ENCODE measurements at regions not wholly inside any gene's neighbourhood (a gene's known extent, or its start where the extent isn't known, plus 50 kb on each side); places are given as distances from the start of the nearest gene placed in this dataset.

DNA sequence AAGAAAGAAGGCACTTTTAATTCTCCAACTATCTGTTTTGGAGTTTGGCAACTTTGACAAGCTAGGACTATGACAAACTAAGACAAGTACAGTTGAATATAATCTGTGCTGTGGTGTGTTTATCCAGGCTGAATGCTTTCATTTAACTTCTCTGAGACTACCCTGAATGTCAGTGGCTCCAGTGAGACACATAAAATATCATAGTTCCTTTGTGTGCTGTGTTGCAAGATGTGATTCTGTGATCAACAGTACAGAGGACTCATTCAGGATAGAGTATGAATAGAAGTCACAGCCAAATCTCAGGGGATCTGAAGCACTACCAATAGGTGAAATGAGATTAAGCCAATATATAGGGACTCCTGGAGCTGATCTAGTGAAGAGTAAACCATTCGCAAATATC, 876.9 kb upstream of the FBXO33 start:
- H3K27ac ChIP-seq: no peak overlapping the region
- TF ChIP-seq, protein P1, sequence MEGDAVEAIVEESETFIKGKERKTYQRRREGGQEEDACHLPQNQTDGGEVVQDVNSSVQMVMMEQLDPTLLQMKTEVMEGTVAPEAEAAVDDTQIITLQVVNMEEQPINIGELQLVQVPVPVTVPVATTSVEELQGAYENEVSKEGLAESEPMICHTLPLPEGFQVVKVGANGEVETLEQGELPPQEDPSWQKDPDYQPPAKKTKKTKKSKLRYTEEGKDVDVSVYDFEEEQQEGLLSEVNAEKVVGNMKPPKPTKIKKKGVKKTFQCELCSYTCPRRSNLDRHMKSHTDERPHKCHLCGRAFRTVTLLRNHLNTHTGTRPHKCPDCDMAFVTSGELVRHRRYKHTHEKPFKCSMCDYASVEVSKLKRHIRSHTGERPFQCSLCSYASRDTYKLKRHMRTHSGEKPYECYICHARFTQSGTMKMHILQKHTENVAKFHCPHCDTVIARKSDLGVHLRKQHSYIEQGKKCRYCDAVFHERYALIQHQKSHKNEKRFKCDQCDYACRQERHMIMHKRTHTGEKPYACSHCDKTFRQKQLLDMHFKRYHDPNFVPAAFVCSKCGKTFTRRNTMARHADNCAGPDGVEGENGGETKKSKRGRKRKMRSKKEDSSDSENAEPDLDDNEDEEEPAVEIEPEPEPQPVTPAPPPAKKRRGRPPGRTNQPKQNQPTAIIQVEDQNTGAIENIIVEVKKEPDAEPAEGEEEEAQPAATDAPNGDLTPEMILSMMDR (conservative IDR thresholded peaks at IDR 0.05): no peak

DNA sequence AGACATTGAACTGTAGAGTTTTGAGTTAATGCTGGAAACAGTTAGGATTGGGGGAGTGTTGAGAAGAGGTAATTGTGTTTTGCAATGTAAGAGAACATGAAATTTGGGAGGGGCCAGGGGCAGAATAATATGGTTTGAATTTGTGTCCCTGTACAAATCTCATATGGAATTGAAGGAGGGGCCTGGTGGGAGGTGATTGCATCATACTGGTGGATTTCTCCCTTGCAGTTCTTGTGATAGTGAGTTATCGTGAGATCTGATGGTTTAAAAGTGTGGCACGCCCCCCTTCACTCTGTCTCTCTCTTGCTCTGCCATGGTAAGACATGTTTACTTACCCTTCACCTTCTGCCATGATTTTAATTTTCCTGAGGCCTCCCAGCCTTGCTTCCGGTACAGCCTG, 876.0 kb upstream of the FBXO33 start:
- no peak overlapping the region for H3K27ac ChIP-seq
- TF ChIP-seq, protein P1 (conservative IDR thresholded peaks at IDR 0.05): no peak

GRCh38 chr14:40296821-40297220, 864.6 kb upstream of the FBXO33 start:
- H3K27ac ChIP-seq: no peak overlapping the region
- TF ChIP-seq, protein P1 (conservative IDR thresholded peaks at IDR 0.05): no peak

GRCh38 chr14:40292664-40293063, 860.4 kb upstream of the FBXO33 start:
- H3K27ac ChIP-seq: no peak overlapping the region
- TF ChIP-seq, protein P1 (conservative IDR thresholded peaks at IDR 0.05): no peak

DNA sequence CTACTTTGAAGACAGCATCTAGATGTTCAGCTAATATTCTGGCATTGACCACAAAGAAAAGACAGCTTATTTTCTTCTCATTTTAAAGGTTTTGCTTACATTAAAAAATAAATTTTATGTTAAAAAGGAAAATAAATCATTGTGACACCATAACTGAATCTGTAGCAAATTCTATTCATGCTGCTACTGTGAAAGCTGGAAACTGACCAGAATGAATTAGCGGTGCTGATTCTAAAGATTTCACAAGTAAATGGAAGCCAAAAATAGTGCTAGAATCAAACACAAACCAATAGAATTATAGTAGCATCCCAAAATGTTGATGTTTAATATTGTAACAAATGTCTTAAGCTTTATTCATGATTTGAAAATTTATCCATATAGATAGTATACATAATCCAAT, 850.0 kb upstream of the FBXO33 start:
- TF ChIP-seq, protein P1 (conservative IDR thresholded peaks at IDR 0.05): no peak
- no peak overlapping the region for H3K27ac ChIP-seq

DNA sequence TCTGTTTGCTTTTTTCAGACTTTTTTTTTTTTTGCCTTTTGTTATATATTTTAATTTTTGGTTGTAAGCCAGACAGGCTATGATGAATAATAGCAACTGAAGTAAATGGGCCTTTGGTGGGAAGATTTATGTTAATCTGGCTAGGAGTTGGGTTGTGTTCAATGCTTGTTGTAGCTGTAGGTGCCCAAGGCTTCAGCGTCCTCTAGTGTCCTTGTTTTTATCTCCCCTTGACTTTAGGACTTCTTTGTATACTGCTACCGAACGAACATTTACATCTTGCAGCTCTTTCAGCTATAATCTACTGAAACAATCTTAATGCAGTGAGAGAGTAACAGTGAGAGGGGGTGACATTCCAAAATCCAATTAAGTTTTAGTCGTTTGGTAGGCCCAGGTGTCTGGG, 848.4 kb upstream of the FBXO33 start:
- TF ChIP-seq, protein P1 (conservative IDR thresholded peaks at IDR 0.05): peak; percentile 58
- H3K27ac ChIP-seq: no peak overlapping the region

DNA sequence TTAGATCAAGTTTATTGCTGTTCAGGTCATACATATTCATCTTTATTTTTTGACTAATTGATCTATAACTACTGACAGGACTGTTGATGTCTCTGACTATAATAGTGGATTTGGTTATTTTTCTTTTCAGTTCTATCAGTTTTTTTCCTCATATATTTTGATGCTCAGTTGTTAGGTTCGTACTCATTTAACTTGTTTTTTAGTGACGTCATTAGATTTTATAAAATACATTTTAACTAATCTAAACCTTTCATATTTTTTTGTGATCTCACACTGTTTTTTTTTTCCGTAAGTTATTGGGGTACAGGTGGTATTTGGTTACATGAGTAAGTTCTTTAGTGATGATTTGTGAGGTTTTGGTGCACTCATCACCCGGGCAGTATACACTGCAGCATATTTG, 841.2 kb upstream of the FBXO33 start:
- TF ChIP-seq, protein P1 (conservative IDR thresholded peaks at IDR 0.05): no peak
- H3K27ac ChIP-seq: no peak overlapping the region

GRCh38 chr14:40271480-40271879, 839.2 kb upstream of the FBXO33 start:
- TF ChIP-seq, protein P1 (conservative IDR thresholded peaks at IDR 0.05): no peak
- H3K27ac ChIP-seq: no peak overlapping the region

Measured in VCaP (cell line).